Keratinocyte (primary cell): ENCODE measurements at regions not wholly inside any gene's neighbourhood (a gene's known extent, or its start where the extent isn't known, plus 50 kb on each side); places are given as distances from the start of the nearest gene placed in this dataset.

Source experiments
- DNase-seq: peaks from one replicate; pipeline ENCODE4 v3.0.0-alpha.2; 2011; ENCODE audit warnings: low read depth, missing footprints, low spot score
- FAIRE-seq: peaks from 2 replicates; lab custom pipeline; 2011; peaks lifted over from hg19 to GRCh38; lab: Jason Lieb, UNC
- H2AFZ ChIP-seq: 2 replicates; pipeline ENCODE4 v1.6.0; 2012; ENCODE audit warnings: low read length, control low read depth, inconsistent platforms; ENCODE audit not compliant: control insufficient read depth
- H3K27ac ChIP-seq: 2 replicates; pipeline ENCODE4 v1.5.1; 2011; ENCODE audit warnings: low read length; ENCODE audit not compliant: control insufficient read depth, insufficient read depth
- H3K27me3 ChIP-seq: 3 replicates; pipeline ENCODE4 v1.6.0; 2011; ENCODE audit warnings: low read length; ENCODE audit not compliant: control insufficient read depth, insufficient read depth; ENCODE audit errors: extremely low read depth
- H3K36me3 ChIP-seq, 2 experiments: 2 replicates in 1 of 2; 3 replicates in 1 of 2; pipeline ENCODE4 v1.5.1; 2011; ENCODE audit warnings: low read length in 2 of 2, mild to moderate bottlenecking in 1 of 2; ENCODE audit not compliant: control insufficient read depth in 2 of 2, insufficient read depth in 2 of 2; ENCODE audit errors: extremely low read depth in 1 of 2
- H3K4me1 ChIP-seq: 3 replicates; pipeline ENCODE4 v1.5.1; 2011; ENCODE audit warnings: low read length; ENCODE audit not compliant: control insufficient read depth, insufficient read depth; ENCODE audit errors: extremely low read depth
- H3K4me2 ChIP-seq: 3 replicates; pipeline ENCODE4 v1.6.0; 2011; ENCODE audit warnings: low read depth, low read length; ENCODE audit not compliant: control insufficient read depth, insufficient read depth; ENCODE audit errors: extremely low read depth
- H3K4me3 ChIP-seq, 3 experiments: fragments of 200-600 bp in 1 of 3; sonication (generic) in 1 of 3; 2 replicates in 2 of 3; 3 replicates in 1 of 3; pipeline ENCODE4 v1.5.1; 2011 to 2016; ENCODE audit warnings: low read length in 3 of 3, mild to moderate bottlenecking in 3 of 3, control low read depth in 2 of 3, inconsistent platforms in 1 of 3, low read depth in 1 of 3, mixed read lengths in 1 of 3, mixed run types in 1 of 3, moderate library complexity in 1 of 3; ENCODE audit not compliant: control insufficient read depth in 2 of 3, insufficient read depth in 2 of 3; ENCODE audit errors: extremely low read depth in 1 of 3
- H3K79me2 ChIP-seq: 2 replicates; pipeline ENCODE4 v1.6.0; 2012; ENCODE audit warnings: low read length; ENCODE audit not compliant: control insufficient read depth, insufficient read depth
- H3K9ac ChIP-seq: 3 replicates; pipeline ENCODE4 v1.6.0; 2011; ENCODE audit warnings: low read length; ENCODE audit not compliant: control insufficient read depth, insufficient read depth; ENCODE audit errors: extremely low read depth
- H3K9me1 ChIP-seq: 3 replicates; pipeline ENCODE4 v1.6.0; 2011; ENCODE audit warnings: low read length; ENCODE audit not compliant: control insufficient read depth, insufficient read depth; ENCODE audit errors: extremely low read depth
- H3K9me3 ChIP-seq: 2 replicates; pipeline ENCODE4 v1.5.1; 2012; ENCODE audit warnings: low read depth, low read length; ENCODE audit not compliant: control insufficient read depth
- H4K20me1 ChIP-seq: 3 replicates; pipeline ENCODE4 v1.6.0; 2011; ENCODE audit warnings: low read length; ENCODE audit not compliant: control insufficient read depth, insufficient read depth; ENCODE audit errors: extremely low read depth
- EZH2 ChIP-seq: IDR thresholded peaks from one replicate; pipeline ENCODE4 v1.6.1; 2012; ENCODE audit warnings: inconsistent platforms, mild to moderate bottlenecking, low read length, moderate library complexity
- dilution Hi-C: fragments of 300-500 bp; cut with MboI; formaldehyde crosslinking; loops from one replicate; pipeline ENCODE4 v1.7.0; 2020; ENCODE audit warnings: low sequenced_read_pairs; ENCODE audit not compliant: extremely low pct_ligation_motif_present
- TF ChIP-seq, protein P1 (sequence below), 3 experiments: IDR thresholded peaks in 1 of 3; conservative IDR thresholded peaks in 1 of 3; optimal IDR thresholded peaks in 1 of 3; 2 replicates in 2 of 3; 3 replicates in 1 of 3; pipeline versions ENCODE3 to v1.5.1; 2011; ENCODE audit warnings: low read length in 3 of 3, mild to moderate bottlenecking in 3 of 3, moderate library complexity in 2 of 3, control low read depth in 1 of 3, inconsistent platforms in 1 of 3; ENCODE audit not compliant: insufficient read depth in 2 of 3; ENCODE audit errors: extremely low read depth in 1 of 3

DNA sequence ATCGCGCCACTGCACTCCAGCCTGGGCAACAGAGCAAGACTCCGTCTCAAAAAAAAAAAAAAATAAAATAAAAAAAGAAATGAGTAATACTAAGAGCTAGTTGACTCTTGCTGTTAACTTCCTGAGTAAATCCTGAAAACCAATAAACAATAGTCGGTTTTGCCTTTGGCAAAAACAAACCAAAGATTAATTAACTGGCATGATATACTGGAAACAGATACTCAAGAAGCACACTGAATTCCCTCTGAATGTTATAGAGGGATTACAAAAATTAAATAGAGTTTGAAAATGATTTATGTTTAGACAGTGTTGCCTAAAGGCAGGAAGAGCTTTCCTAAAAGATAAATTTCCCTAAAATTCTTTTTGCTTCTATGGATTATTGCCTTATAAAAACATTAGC, 1702.3 kb downstream of the STIM2 start:
- Histone ChIP-seq H3K27me3 (no peaks in the 10 kb centered on the region), H3K9me3 (no peaks in the 10 kb centered on the region), H3K9me1 (no peaks in the 10 kb centered on the region), H3K9ac (no peak overlapping the region), H3K79me2 (no peaks in the 10 kb centered on the region), H4K20me1 (no peaks in the 10 kb centered on the region), H3K4me2 (no peak overlapping the region), H3K27ac (no peak overlapping the region), H3K4me1 (no peaks in the 10 kb centered on the region), H3K36me3 (no peaks in the 10 kb centered on the region), H2AFZ (no peak overlapping the region), H3K4me3 (no peak overlapping the region)
- dilution Hi-C loops: no loop called here
- DNase-seq: no peak
- TF ChIP-seq, protein P1, sequence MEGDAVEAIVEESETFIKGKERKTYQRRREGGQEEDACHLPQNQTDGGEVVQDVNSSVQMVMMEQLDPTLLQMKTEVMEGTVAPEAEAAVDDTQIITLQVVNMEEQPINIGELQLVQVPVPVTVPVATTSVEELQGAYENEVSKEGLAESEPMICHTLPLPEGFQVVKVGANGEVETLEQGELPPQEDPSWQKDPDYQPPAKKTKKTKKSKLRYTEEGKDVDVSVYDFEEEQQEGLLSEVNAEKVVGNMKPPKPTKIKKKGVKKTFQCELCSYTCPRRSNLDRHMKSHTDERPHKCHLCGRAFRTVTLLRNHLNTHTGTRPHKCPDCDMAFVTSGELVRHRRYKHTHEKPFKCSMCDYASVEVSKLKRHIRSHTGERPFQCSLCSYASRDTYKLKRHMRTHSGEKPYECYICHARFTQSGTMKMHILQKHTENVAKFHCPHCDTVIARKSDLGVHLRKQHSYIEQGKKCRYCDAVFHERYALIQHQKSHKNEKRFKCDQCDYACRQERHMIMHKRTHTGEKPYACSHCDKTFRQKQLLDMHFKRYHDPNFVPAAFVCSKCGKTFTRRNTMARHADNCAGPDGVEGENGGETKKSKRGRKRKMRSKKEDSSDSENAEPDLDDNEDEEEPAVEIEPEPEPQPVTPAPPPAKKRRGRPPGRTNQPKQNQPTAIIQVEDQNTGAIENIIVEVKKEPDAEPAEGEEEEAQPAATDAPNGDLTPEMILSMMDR (optimal IDR thresholded peaks at IDR 0.05 in 1 of 3, IDR thresholded peaks at IDR 0.05 in 1 of 3, conservative IDR thresholded peaks at IDR 0.05 in 1 of 3; ENCODE audit: extremely low read depth in 1 of 3, insufficient read depth in 2 of 3, low read length in 3 of 3): no peak
- no peak for TF ChIP-seq EZH2
- no peak for FAIRE-seq

DNA sequence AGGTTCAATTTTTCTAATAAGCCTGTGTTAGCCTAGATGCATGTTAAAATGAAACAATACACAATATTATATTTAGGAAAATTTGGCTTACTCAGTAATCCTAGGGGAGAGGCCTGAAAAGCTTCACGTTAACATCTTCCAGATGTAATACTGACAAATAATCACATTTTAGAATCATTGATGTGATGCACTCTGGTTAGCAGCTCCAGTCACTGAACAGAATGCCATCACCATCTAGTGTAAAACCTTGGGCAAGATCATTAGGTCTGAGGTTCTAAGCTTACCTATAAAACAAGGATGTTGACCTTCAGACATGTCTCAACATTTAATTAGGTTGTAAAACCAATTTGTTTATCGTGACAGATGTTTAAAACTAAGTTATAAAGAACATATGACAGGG, 1704.8 kb downstream of the STIM2 start:
- dilution Hi-C loops: no loop called here
- no peak for FAIRE-seq
- no peaks in the 10 kb centered on the region for H3K36me3 ChIP-seq

DNA sequence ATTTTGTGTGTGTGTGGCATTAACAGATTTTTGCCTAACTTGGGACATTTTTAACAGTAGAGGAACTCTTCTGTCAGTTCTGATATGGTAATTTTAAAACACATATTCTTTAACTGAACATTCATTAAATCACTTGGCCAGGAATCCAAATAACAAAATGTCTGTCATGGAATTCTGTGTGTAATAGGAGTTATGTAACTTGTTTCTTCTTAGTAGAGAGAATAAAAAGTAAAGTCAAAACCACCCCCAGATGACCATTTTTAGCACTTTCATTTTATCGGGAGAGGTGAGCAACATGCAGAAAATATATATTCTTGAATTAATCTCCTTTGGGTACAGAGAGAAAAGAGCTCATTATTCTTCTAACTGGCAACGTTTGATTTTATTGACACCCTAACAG, 1740.3 kb downstream of the STIM2 start:
- Histone ChIP-seq H3K9me1 (no peaks in the 10 kb centered on the region), H2AFZ (no peak overlapping the region), H3K9me3 (no peaks in the 10 kb centered on the region), H4K20me1 (no peaks in the 10 kb centered on the region), H3K4me3 (no peak overlapping the region), H3K27me3 (no peaks in the 10 kb centered on the region), H3K79me2 (no peaks in the 10 kb centered on the region), H3K4me1 (no peaks in the 10 kb centered on the region), H3K9ac (no peak overlapping the region), H3K4me2 (no peak overlapping the region), H3K27ac (no peak overlapping the region), H3K36me3 (no peaks in the 10 kb centered on the region)
- dilution Hi-C loops: no loop called here
- no peak for FAIRE-seq
- no peak for DNase-seq
- TF ChIP-seq, protein P1 (optimal IDR thresholded peaks at IDR 0.05 in 1 of 3, IDR thresholded peaks at IDR 0.05 in 1 of 3, conservative IDR thresholded peaks at IDR 0.05 in 1 of 3; ENCODE audit: extremely low read depth in 1 of 3, insufficient read depth in 2 of 3, low read length in 3 of 3): no peak
- TF ChIP-seq EZH2: no peak

More for the DNA sequence above, 1704.8 kb downstream of the STIM2 start:
- H2AFZ ChIP-seq: no peak overlapping the region
- DNase-seq: no peak
- no peaks in the 10 kb centered on the region for H4K20me1 ChIP-seq
- no peak for TF ChIP-seq EZH2
- H3K79me2 ChIP-seq: no peaks in the 10 kb centered on the region
- no peak overlapping the region for H3K4me3 ChIP-seq
- no peaks in the 10 kb centered on the region for H3K27me3 ChIP-seq
- H3K9ac ChIP-seq: no peak overlapping the region
- H3K9me1 ChIP-seq: no peaks in the 10 kb centered on the region
- H3K9me3 ChIP-seq: no peaks in the 10 kb centered on the region
- H3K4me2 ChIP-seq: no peak overlapping the region
- H3K27ac ChIP-seq: no peak overlapping the region
- H3K4me1 ChIP-seq: no peaks in the 10 kb centered on the region
